ENCODE measurements at regions not wholly inside any gene's neighbourhood (a gene's known extent, or its start where the extent isn't known, plus 50 kb on each side); places are given as distances from the start of the nearest gene placed in this dataset.

DNA sequence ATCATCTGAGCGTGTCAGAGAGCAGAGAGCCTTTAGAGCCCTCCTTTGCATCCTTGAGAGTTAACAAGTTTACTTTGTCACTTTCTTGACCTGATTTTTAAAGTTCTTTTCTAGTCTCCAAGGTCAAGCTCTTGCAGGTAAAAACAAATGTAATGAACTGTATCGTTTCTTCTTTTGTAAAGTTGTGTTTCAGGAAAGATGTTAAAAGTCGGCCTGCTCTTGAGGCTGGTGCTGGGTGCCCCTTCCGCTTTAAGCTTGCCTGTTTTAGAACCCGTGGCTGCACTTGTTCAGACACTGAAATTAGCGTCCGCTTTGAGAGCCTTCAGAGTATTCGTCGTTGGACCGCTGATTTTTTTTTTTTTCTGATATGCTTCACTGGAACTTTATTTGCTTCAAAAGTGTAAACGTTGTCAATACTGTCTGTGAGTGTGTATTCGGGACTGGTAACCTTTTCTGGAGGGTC lies 52.6 kb upstream of the ULK4 start:
- H3K18ac ChIP-seq (ENCODE audit: insufficient read length, low read depth, low read length) = no peak overlapping the region
- H2BK20ac ChIP-seq (ENCODE audit: low read depth, low read length, poor library complexity, severe bottlenecking) = no peak overlapping the region
- no peak overlapping the region for H3K27ac ChIP-seq (ENCODE audit: insufficient read length, low read depth, low read length)
- H2BK120ac ChIP-seq (ENCODE audit: low read depth, low read length, poor library complexity, severe bottlenecking) = no peak overlapping the region
- no peaks in the 10 kb centered on the region for H4K20me1 ChIP-seq (ENCODE audit: control insufficient read depth, insufficient read depth, insufficient read length)
- H3K23me2 ChIP-seq (ENCODE audit: insufficient read length, low read depth, low read length, poor library complexity, severe bottlenecking) = peaks cover 15% of the 10 kb centered on the region
- H3K79me1 ChIP-seq (ENCODE audit: insufficient read depth, low read depth, low read length, poor library complexity, severe bottlenecking) = peaks cover 9% of the 10 kb centered on the region
- no CpG with 5 or more reads among the region's 12 CpGs for WGBS (ENCODE audit: extremely low coverage, insufficient read length, low lambda C conversion rate)
- no peak overlapping the region for H2AK5ac ChIP-seq (ENCODE audit: insufficient read length, low read length)
- H3K27me3 ChIP-seq (ENCODE audit: insufficient read depth, low read length) = no peaks in the 10 kb centered on the region
- H4K91ac ChIP-seq (ENCODE audit: insufficient read length, low read depth, low read length) = no peak overlapping the region
- Mint-ChIP-seq H3K4me1 (peaks cover 19 to 22% of the 10 kb centered on the region in 2 experiments), H3K36me3 (ENCODE audit: insufficient read depth in 1 of 3, low read depth in 3 of 3) (no peaks in the 10 kb centered on the region; a peak in 1 of 7 replicates), H3K4me3 (peak overlapping the region; percentile 71 to 83), H3K27ac (no peak overlapping the region), H3K9me3 (no peaks in the 10 kb centered on the region; a peak in 1 of 5 replicates), H3K27me3 (ENCODE audit: low read depth) (peaks cover 4% of the 10 kb centered on the region)
- H4K8ac ChIP-seq (replicated peaks; ENCODE audit: insufficient read length, low read depth, low read length) = no peak overlapping the region
- no peak for DNase-seq
- no peak overlapping the region for H3K4ac ChIP-seq (ENCODE audit: low read depth, low read length)
- peaks cover 3% of the 10 kb centered on the region; the same call in 1 of the 2 replicates for H3K79me2 ChIP-seq (ENCODE audit: insufficient read depth, low read length)
- no peak overlapping the region; the same call in 1 of the 2 replicates for H3K14ac ChIP-seq (ENCODE audit: insufficient read depth, low read length)
- peak overlapping the region; percentile 58 for H3K4me2 ChIP-seq (ENCODE audit: insufficient read depth, insufficient read length, low read length)
- H3K4me1 ChIP-seq (ENCODE audit: insufficient read depth, low read length) = peaks cover 4% of the 10 kb centered on the region; the same call in 1 of the 2 replicates
- H2AFZ ChIP-seq (ENCODE audit: low read length) = no peak overlapping the region
- H4K5ac ChIP-seq (ENCODE audit: insufficient read length, low read depth, low read length) = no peak overlapping the region
- no peak overlapping the region for H2BK5ac ChIP-seq (ENCODE audit: insufficient read length, low read length)
- H3K56ac ChIP-seq (ENCODE audit: insufficient read length, low read depth, low read length) = no peak overlapping the region
- H2BK15ac ChIP-seq (ENCODE audit: low read depth, low read length) = no peak overlapping the region
- no peak overlapping the region for H3K23ac ChIP-seq (ENCODE audit: insufficient read length, low read depth, low read length)
- no peaks in the 10 kb centered on the region for H3K9me3 ChIP-seq (ENCODE audit: control insufficient read depth, low read depth, low read length)
- H2BK12ac ChIP-seq (ENCODE audit: insufficient read length, low read depth, low read length) = no peak overlapping the region
- TF ChIP-seq, protein P1, sequence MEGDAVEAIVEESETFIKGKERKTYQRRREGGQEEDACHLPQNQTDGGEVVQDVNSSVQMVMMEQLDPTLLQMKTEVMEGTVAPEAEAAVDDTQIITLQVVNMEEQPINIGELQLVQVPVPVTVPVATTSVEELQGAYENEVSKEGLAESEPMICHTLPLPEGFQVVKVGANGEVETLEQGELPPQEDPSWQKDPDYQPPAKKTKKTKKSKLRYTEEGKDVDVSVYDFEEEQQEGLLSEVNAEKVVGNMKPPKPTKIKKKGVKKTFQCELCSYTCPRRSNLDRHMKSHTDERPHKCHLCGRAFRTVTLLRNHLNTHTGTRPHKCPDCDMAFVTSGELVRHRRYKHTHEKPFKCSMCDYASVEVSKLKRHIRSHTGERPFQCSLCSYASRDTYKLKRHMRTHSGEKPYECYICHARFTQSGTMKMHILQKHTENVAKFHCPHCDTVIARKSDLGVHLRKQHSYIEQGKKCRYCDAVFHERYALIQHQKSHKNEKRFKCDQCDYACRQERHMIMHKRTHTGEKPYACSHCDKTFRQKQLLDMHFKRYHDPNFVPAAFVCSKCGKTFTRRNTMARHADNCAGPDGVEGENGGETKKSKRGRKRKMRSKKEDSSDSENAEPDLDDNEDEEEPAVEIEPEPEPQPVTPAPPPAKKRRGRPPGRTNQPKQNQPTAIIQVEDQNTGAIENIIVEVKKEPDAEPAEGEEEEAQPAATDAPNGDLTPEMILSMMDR (conservative IDR thresholded peaks at IDR 0.05) = no peak
- no peak overlapping the region for H3K9ac ChIP-seq (ENCODE audit: extremely low read depth, insufficient read length, low read length)
- no peak overlapping the region for H3T11ph ChIP-seq (ENCODE audit: low read length)
